ENCODE measurements at regions not wholly inside any gene's neighbourhood (a gene's known extent, or its start where the extent isn't known, plus 50 kb on each side); places are given as distances from the start of the nearest gene placed in this dataset.

- no peak overlapping the region for H3K4me3 ChIP-seq
- TF ChIP-seq CTCF (IDR thresholded peaks at IDR 0.05) (no peak), POLR2AphosphoS5 (IDR thresholded peaks at IDR 0.05; ENCODE audit: insufficient read depth in 1 of 2, low read depth in 1 of 2) (no peak), POLR2A (IDR thresholded peaks at IDR 0.05) (no peak)
- intact Hi-C loops (cut with DNase I), result no loop called here
- DNase-seq (ENCODE audit: extremely low spot score in 2 of 2), result no peak
- no peaks in the 10 kb centered on the region for H3K36me3 ChIP-seq
- H3K27me3 ChIP-seq, result no peaks in the 10 kb centered on the region
- H3K27ac ChIP-seq, result no peak overlapping the region
- no peaks in the 10 kb centered on the region for H3K9me3 ChIP-seq
- H3K4me1 ChIP-seq, result no peaks in the 10 kb centered on the region
Observed at GRCh38 chr10:106053061-106053460, 1111.4 kb downstream of the SORCS1 start.

- intact Hi-C loops (cut with DNase I), result no loop called here
- H3K27ac ChIP-seq, result no peak overlapping the region
- no peak for DNase-seq (ENCODE audit: extremely low spot score in 2 of 2)
- no peaks in the 10 kb centered on the region for H3K4me1 ChIP-seq
- no peaks in the 10 kb centered on the region for H3K27me3 ChIP-seq
- no peak overlapping the region for H3K4me3 ChIP-seq
- no peaks in the 10 kb centered on the region for H3K9me3 ChIP-seq
- no peak for TF ChIP-seq POLR2A (IDR thresholded peaks at IDR 0.05)
- no peak for TF ChIP-seq POLR2AphosphoS5 (IDR thresholded peaks at IDR 0.05; ENCODE audit: insufficient read depth in 1 of 2, low read depth in 1 of 2)
- TF ChIP-seq CTCF (IDR thresholded peaks at IDR 0.05), result no peak
- no peaks in the 10 kb centered on the region for H3K36me3 ChIP-seq
Observed at GRCh38 chr10:106044503-106044902, 1120.0 kb downstream of the SORCS1 start.

- TF ChIP-seq CTCF (IDR thresholded peaks at IDR 0.05), result no peak
- no peak for TF ChIP-seq POLR2AphosphoS5 (IDR thresholded peaks at IDR 0.05; ENCODE audit: insufficient read depth in 1 of 2, low read depth in 1 of 2)
- TF ChIP-seq POLR2A (IDR thresholded peaks at IDR 0.05), result no peak
- no peaks in the 10 kb centered on the region for H3K4me1 ChIP-seq
- H3K27me3 ChIP-seq, result no peaks in the 10 kb centered on the region
- no peak for DNase-seq (ENCODE audit: extremely low spot score in 2 of 2)
- intact Hi-C loops (cut with DNase I), result no loop called here
- H3K36me3 ChIP-seq, result no peaks in the 10 kb centered on the region
- H3K4me3 ChIP-seq, result no peak overlapping the region
- H3K27ac ChIP-seq, result no peak overlapping the region
- no peaks in the 10 kb centered on the region for H3K9me3 ChIP-seq
Observed at GRCh38 chr10:106043863-106044262, 1120.6 kb downstream of the SORCS1 start.

- Histone ChIP-seq H3K27ac (no peak overlapping the region), H3K36me3 (no peaks in the 10 kb centered on the region), H3K9me3 (no peaks in the 10 kb centered on the region), H3K4me1 (no peaks in the 10 kb centered on the region), H3K27me3 (no peaks in the 10 kb centered on the region), H3K4me3 (no peak overlapping the region)
- DNase-seq (ENCODE audit: extremely low spot score in 2 of 2), result no peak
- TF ChIP-seq POLR2AphosphoS5 (IDR thresholded peaks at IDR 0.05; ENCODE audit: insufficient read depth in 1 of 2, low read depth in 1 of 2) (no peak), CTCF (IDR thresholded peaks at IDR 0.05) (no peak), POLR2A (IDR thresholded peaks at IDR 0.05) (no peak)
- intact Hi-C loops (cut with DNase I), result no loop called here
Observed at GRCh38 chr10:106038246-106038645, 1126.3 kb downstream of the SORCS1 start.

- H3K27me3 ChIP-seq, result no peaks in the 10 kb centered on the region
- H3K4me1 ChIP-seq, result no peaks in the 10 kb centered on the region
- H3K4me3 ChIP-seq, result no peak overlapping the region
- H3K9me3 ChIP-seq, result no peaks in the 10 kb centered on the region
- intact Hi-C loops (cut with DNase I), result no loop called here
- TF ChIP-seq CTCF (IDR thresholded peaks at IDR 0.05) (no peak), POLR2A (IDR thresholded peaks at IDR 0.05) (no peak), POLR2AphosphoS5 (IDR thresholded peaks at IDR 0.05; ENCODE audit: insufficient read depth in 1 of 2, low read depth in 1 of 2) (no peak)
- DNase-seq (ENCODE audit: extremely low spot score in 2 of 2), result no peak
- H3K36me3 ChIP-seq, result no peaks in the 10 kb centered on the region
- no peak overlapping the region for H3K27ac ChIP-seq
Observed at GRCh38 chr10:106033065-106033464, 1131.4 kb downstream of the SORCS1 start.
